ENCODE measurements at regions not wholly inside any gene's neighbourhood (a gene's known extent, or its start where the extent isn't known, plus 50 kb on each side); places are given as distances from the start of the nearest gene placed in this dataset.
A peak's percentile ranks its signal among the peaks of the same experiment; 100 is the strongest.

DNA sequence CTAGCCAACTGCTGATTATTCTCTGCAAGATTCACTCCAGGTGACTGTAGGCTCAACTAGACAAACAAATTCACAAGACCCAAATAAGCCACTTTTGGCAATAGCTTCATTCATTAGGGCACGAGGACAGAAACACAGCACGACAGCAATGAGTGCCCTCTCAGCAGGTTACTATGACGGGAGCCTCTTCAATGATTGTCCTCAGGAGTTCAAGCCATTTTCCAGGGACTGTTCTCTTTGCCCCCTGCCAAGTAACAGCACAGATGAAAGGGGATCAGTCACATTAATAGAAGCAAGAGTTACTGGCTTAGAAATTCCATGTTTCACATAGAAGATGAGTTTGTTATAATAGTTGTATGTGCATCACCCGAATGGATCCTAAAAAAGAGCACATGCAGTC is 712.2 kb downstream of the CDH8 start:
- Histone ChIP-seq H3K4me3 (ENCODE audit: low read depth, low read length) (no peak overlapping the region), H3K36me3 (ENCODE audit: control insufficient read depth, insufficient read depth, low read length) (no peaks in the 10 kb centered on the region), H3K27me3 (ENCODE audit: control insufficient read depth, insufficient read depth, low read length) (no peaks in the 10 kb centered on the region)
- TF ChIP-seq, protein P1, sequence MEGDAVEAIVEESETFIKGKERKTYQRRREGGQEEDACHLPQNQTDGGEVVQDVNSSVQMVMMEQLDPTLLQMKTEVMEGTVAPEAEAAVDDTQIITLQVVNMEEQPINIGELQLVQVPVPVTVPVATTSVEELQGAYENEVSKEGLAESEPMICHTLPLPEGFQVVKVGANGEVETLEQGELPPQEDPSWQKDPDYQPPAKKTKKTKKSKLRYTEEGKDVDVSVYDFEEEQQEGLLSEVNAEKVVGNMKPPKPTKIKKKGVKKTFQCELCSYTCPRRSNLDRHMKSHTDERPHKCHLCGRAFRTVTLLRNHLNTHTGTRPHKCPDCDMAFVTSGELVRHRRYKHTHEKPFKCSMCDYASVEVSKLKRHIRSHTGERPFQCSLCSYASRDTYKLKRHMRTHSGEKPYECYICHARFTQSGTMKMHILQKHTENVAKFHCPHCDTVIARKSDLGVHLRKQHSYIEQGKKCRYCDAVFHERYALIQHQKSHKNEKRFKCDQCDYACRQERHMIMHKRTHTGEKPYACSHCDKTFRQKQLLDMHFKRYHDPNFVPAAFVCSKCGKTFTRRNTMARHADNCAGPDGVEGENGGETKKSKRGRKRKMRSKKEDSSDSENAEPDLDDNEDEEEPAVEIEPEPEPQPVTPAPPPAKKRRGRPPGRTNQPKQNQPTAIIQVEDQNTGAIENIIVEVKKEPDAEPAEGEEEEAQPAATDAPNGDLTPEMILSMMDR (IDR thresholded peaks at IDR 0.05; ENCODE audit: insufficient read depth, low read length, severe bottlenecking): no peak
- no peak for FAIRE-seq
- DNase-seq (ENCODE audit: low read depth): no peak

DNA sequence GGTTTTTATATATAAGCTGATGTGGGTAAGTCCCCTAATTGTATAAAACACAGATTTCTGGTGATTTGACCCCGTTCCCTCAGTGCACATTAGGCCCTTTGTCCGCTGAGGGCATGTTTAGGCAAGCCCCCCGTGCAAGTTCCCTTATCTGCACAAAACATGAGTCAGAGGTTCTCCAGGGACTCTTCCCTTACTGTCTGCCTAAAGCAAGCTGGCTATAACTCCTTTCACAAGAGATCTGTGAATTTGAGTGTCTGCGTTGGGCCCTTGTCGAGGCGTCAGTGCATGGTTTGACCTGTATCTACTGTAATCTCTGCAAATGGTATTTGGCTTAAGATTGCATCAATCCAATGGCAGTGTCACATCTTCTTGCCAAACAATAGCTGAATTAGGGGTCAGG is 712.8 kb downstream of the CDH8 start:
- FAIRE-seq (no peak), DNase-seq (ENCODE audit: low read depth) (peak; percentile 34)
- H3K27me3 ChIP-seq (ENCODE audit: control insufficient read depth, insufficient read depth, low read length): no peaks in the 10 kb centered on the region
- TF ChIP-seq, protein P1 (IDR thresholded peaks at IDR 0.05; ENCODE audit: insufficient read depth, low read length, severe bottlenecking): no peak
- H3K4me3 ChIP-seq (ENCODE audit: low read depth, low read length): no peak overlapping the region
- no peaks in the 10 kb centered on the region for H3K36me3 ChIP-seq (ENCODE audit: control insufficient read depth, insufficient read depth, low read length)

DNA sequence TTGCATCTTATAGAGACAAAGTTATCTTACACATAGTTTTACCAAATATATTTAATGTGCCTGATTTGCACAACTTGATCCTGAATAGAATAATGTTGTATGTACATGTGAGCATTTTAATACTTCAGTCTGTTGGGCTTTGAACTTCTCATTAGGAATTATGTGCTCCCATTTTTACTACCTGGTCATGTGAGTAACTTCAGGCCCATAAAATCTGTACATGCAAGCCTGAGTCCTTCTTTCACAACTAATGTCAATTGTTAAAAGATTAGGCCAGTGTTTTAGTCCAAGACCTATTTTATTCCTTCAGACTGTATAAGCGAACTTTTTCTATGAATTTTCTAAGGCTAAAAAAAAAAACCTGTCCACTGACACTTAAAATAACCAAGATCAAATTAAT is 715.4 kb downstream of the CDH8 start:
- no peaks in the 10 kb centered on the region for H3K36me3 ChIP-seq (ENCODE audit: control insufficient read depth, insufficient read depth, low read length)

DNA sequence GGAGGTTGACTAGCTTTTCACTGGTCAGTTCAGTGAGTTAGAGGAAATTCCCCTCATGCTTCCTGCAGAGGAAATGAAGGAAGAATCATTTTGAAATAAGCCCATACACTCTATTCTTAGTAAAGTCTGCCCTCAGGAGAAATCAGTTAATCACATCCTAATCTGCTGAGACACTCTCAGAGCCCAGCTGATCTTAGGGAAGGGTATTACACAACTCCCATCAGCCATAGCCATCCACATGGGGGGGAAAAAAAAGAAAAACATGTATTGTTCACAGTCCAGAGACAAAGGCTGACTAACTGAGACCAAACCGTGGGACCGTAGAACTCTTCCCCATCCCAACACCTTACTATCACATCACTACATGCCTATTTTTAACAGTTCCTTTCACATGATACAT is 722.3 kb downstream of the CDH8 start:
- DNase-seq (ENCODE audit: low read depth) (peak; percentile 13), FAIRE-seq (no peak)
- H3K27me3 ChIP-seq (ENCODE audit: control insufficient read depth, insufficient read depth, low read length): no peaks in the 10 kb centered on the region
- H3K36me3 ChIP-seq (ENCODE audit: control insufficient read depth, insufficient read depth, low read length): no peaks in the 10 kb centered on the region
- H3K4me3 ChIP-seq (ENCODE audit: low read depth, low read length): no peak overlapping the region
- TF ChIP-seq, protein P1 (IDR thresholded peaks at IDR 0.05; ENCODE audit: insufficient read depth, low read length, severe bottlenecking): no peak

More for the DNA sequence above, 715.4 kb downstream of the CDH8 start:
- no peak for FAIRE-seq
- TF ChIP-seq, protein P1 (IDR thresholded peaks at IDR 0.05; ENCODE audit: insufficient read depth, low read length, severe bottlenecking): no peak
- no peak overlapping the region for H3K4me3 ChIP-seq (ENCODE audit: low read depth, low read length)
- H3K27me3 ChIP-seq (ENCODE audit: control insufficient read depth, insufficient read depth, low read length): no peaks in the 10 kb centered on the region
- DNase-seq (ENCODE audit: low read depth): no peak

DNA sequence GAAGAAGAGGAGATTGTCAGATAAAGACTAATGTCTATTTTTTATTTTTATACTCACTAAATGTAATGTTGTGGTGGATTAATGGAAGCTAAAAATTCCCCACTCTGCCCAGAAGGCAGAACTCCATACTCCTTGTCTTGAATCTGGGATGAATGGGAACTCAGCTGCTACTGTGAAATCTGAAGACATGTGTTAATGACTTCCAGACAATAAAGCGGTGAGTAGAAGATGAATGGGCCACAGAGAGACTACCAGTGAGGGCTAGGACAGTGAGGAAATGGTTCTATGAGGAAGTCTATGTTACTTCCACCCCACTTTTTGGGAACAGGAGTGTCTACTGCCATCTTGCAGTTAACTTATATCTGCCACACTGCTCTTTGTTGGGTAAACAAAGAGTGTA is 726.9 kb downstream of the CDH8 start:
- no peaks in the 10 kb centered on the region for H3K27me3 ChIP-seq (ENCODE audit: control insufficient read depth, insufficient read depth, low read length)
- no peak overlapping the region for H3K4me3 ChIP-seq (ENCODE audit: low read depth, low read length)
- TF ChIP-seq, protein P1 (IDR thresholded peaks at IDR 0.05; ENCODE audit: insufficient read depth, low read length, severe bottlenecking): no peak
- no peak for FAIRE-seq
- no peak for DNase-seq (ENCODE audit: low read depth)
- no peaks in the 10 kb centered on the region for H3K36me3 ChIP-seq (ENCODE audit: control insufficient read depth, insufficient read depth, low read length)

DNA sequence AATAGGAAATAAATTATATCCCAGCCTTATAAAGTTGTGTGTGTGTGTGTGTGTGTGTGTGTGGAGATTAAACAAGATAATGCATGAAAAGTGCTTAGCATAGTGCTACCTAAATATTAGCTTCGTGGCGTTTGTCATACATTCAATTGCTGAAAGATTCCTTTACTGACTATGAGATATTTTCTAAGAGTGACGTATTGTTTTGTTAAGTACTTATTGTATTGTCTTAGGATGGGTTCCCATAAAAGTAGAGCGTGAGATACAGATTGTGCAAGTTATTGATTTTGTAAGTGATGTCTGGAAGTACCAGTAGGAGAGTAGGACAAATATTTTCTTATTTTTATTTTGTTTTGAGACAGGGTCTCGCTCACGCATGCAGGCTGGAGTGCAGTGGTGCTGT is 730.0 kb downstream of the CDH8 start:
- no peak for DNase-seq (ENCODE audit: low read depth)
- no peak for FAIRE-seq
- Histone ChIP-seq H3K27me3 (ENCODE audit: control insufficient read depth, insufficient read depth, low read length) (no peaks in the 10 kb centered on the region), H3K4me3 (ENCODE audit: low read depth, low read length) (no peak overlapping the region), H3K36me3 (ENCODE audit: control insufficient read depth, insufficient read depth, low read length) (no peaks in the 10 kb centered on the region)
- TF ChIP-seq, protein P1 (IDR thresholded peaks at IDR 0.05; ENCODE audit: insufficient read depth, low read length, severe bottlenecking): no peak

All from bronchial epithelial cell (primary cell).